ENCODE measurements at regions not wholly inside any gene's neighbourhood (a gene's known extent, or its start where the extent isn't known, plus 50 kb on each side); places are given as distances from the start of the nearest gene placed in this dataset.

DNA sequence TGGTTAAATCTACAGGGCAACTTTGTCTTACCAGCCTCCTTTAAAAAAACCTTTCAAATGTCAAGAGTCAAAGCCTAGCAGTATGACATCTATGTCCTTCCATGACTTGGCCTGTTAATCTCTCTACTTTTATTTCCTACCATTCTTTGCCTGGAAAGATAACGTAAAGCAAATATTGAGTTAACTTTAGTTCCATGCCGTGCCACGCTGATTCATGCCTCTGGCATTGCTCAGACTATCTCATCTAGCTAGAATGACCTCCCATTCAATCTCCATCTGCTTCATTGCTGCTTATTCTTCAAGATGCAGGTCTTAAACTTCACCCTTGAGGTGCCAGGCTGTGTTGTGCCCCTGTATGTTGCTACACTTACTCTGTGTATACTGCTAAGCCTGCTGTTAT is 729.8 kb downstream of the EFNA5 start:
- Mint-ChIP-seq H3K4me3 (ENCODE audit: unreplicated experiment) (no peak overlapping the region), H3K27me3 (ENCODE audit: insufficient read depth, unreplicated experiment) (no peaks in the 10 kb centered on the region), H3K4me1 (ENCODE audit: insufficient read depth, unreplicated experiment) (no peaks in the 10 kb centered on the region), H3K9me3 (ENCODE audit: unreplicated experiment) (no peaks in the 10 kb centered on the region), H3K27ac (ENCODE audit: low read depth, unreplicated experiment) (no peak overlapping the region), H3K36me3 (ENCODE audit: insufficient read depth, unreplicated experiment) (no peaks in the 10 kb centered on the region)
- TF ChIP-seq CTCF (IDR thresholded peaks at IDR 0.05; ENCODE audit: unreplicated experiment) = no peak
- ChIA-PET POLR2A (no interaction called here), CTCF (interaction anchor here (0.6 kb wide), 1 partner anchor 46 kb away, joined by 4 read pairs; no protein-coding TSS in a partner anchor)
- intact Hi-C loops (cut with micrococcal nuclease) = no loop called here
- no TSS peak for BruUV-seq (replicated peaks)
- DNase-seq (ENCODE audit: unreplicated experiment) = no peak

GRCh38 chr5:106940301-106940846 is 730.4 kb downstream of the EFNA5 start:
- TF ChIP-seq CTCF (IDR thresholded peaks at IDR 0.05; ENCODE audit: unreplicated experiment) = no peak
- ChIA-PET CTCF (no interaction called here), POLR2A (no interaction called here)
- intact Hi-C loops (cut with micrococcal nuclease) = no loop called here
- Mint-ChIP-seq H3K27ac (ENCODE audit: low read depth, unreplicated experiment) (no peak overlapping the region), H3K36me3 (ENCODE audit: insufficient read depth, unreplicated experiment) (no peaks in the 10 kb centered on the region), H3K27me3 (ENCODE audit: insufficient read depth, unreplicated experiment) (no peaks in the 10 kb centered on the region), H3K4me3 (ENCODE audit: unreplicated experiment) (no peak overlapping the region), H3K4me1 (ENCODE audit: insufficient read depth, unreplicated experiment) (no peaks in the 10 kb centered on the region), H3K9me3 (ENCODE audit: unreplicated experiment) (no peaks in the 10 kb centered on the region)
- no TSS peak for BruUV-seq (replicated peaks)
- no peak for DNase-seq (ENCODE audit: unreplicated experiment)

DNA sequence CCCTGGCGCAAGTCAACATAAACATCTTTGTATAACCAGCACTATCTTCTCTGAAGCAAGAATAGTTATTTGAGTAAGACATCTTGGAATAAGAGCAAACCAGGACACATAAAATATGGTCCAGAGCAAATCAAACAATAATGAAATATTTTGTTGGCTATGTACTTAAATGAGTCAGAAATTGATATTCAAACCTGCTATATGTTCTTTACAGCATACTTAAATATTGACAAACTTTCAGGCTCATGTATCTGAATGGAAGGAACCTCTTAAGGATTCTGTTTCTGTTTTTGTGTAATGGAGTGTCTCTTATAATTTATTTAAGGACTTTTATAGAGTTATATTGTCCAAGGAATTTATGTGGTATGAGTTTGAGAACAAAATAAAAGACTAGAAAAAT is 747.3 kb downstream of the EFNA5 start:
- H3K9me3 Mint-ChIP-seq (ENCODE audit: unreplicated experiment) = peaks cover 6% of the 10 kb centered on the region
- BruUV-seq (replicated peaks) = no TSS peak
- no peak for DNase-seq (ENCODE audit: unreplicated experiment)

GRCh38 chr5:106921567-106921966 is 749.2 kb downstream of the EFNA5 start:
- Mint-ChIP-seq H3K27me3 (ENCODE audit: insufficient read depth, unreplicated experiment) (no peaks in the 10 kb centered on the region), H3K4me1 (ENCODE audit: insufficient read depth, unreplicated experiment) (no peaks in the 10 kb centered on the region), H3K36me3 (ENCODE audit: insufficient read depth, unreplicated experiment) (no peaks in the 10 kb centered on the region), H3K27ac (ENCODE audit: low read depth, unreplicated experiment) (no peak overlapping the region), H3K9me3 (ENCODE audit: unreplicated experiment) (peaks cover 8% of the 10 kb centered on the region), H3K4me3 (ENCODE audit: unreplicated experiment) (no peak overlapping the region)
- ChIA-PET CTCF (no interaction called here), POLR2A (no interaction called here)
- intact Hi-C loops (cut with micrococcal nuclease) = loop anchor here (10.0 kb wide), 1 partner anchor 323 kb away; no protein-coding TSS in a partner anchor
- BruUV-seq (replicated peaks) = no TSS peak
- no peak for TF ChIP-seq CTCF (IDR thresholded peaks at IDR 0.05; ENCODE audit: unreplicated experiment)
- no peak for DNase-seq (ENCODE audit: unreplicated experiment)

More for the DNA sequence above, 747.3 kb downstream of the EFNA5 start:
- no peak for TF ChIP-seq CTCF (IDR thresholded peaks at IDR 0.05; ENCODE audit: unreplicated experiment)
- ChIA-PET CTCF (no interaction called here), POLR2A (no interaction called here)
- intact Hi-C loops (cut with micrococcal nuclease) = loop anchor here (10.0 kb wide), 1 partner anchor 321 kb away; no protein-coding TSS in a partner anchor
- Mint-ChIP-seq H3K4me1 (ENCODE audit: insufficient read depth, unreplicated experiment) (no peaks in the 10 kb centered on the region), H3K4me3 (ENCODE audit: unreplicated experiment) (no peak overlapping the region), H3K27ac (ENCODE audit: low read depth, unreplicated experiment) (no peak overlapping the region), H3K36me3 (ENCODE audit: insufficient read depth, unreplicated experiment) (no peaks in the 10 kb centered on the region), H3K27me3 (ENCODE audit: insufficient read depth, unreplicated experiment) (no peaks in the 10 kb centered on the region)

Measured in MCF 10A (cell line).